ENCODE measurements at regions not wholly inside any gene's neighbourhood (a gene's known extent, or its start where the extent isn't known, plus 50 kb on each side); places are given as distances from the start of the nearest gene placed in this dataset.

DNA sequence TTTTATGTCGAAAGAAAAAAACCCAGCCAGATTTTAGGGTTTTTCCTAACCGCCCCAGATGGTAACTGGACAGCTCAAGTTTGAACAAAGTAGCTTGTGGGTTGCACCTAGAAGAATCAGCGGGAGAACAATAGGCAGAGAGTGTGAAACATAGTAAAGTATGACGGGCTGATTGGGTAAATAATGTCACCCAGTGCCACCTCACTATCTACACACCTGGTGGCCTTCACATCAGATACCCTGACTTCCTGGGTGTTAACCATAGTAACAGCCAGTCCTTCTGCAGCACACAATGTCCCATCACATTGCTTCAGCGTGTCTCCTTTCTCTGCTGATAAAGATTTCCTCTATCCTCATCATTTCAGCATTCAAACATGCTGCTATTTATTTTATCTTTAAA, 159.1 kb upstream of the HS3ST1 start:
- Histone ChIP-seq H3K27ac (ENCODE audit: insufficient read depth, low read length) (no peak overlapping the region), H2AFZ (replicated peaks; ENCODE audit: low read length, poor library complexity) (no peak overlapping the region), H4K91ac (ENCODE audit: insufficient read depth, low read depth, low read length) (no peak overlapping the region), H4K8ac (ENCODE audit: low read depth in 2 of 2, low read length in 2 of 2) (no peak overlapping the region), H3K36me3 (ENCODE audit: control insufficient read depth, insufficient read depth, low read length) (no peaks in the 10 kb centered on the region), H2BK120ac (ENCODE audit: low read depth, low read length) (no peak overlapping the region), H3K79me1 (ENCODE audit: low read depth in 1 of 2, low read length in 2 of 2) (no peaks in the 10 kb centered on the region), H3K9ac (ENCODE audit: low read depth, low read length) (no peak overlapping the region), H4K5ac (ENCODE audit: low read depth, low read length) (no peak overlapping the region), H3K9me3 (ENCODE audit: control insufficient read depth, insufficient read depth, low read length) (no peaks in the 10 kb centered on the region), H2AK9ac (replicated peaks; ENCODE audit: low read depth, low read length, poor library complexity) (no peak overlapping the region), H3K23ac (ENCODE audit: low read depth, low read length) (no peak overlapping the region), H3K27me3 (ENCODE audit: control insufficient read depth, insufficient read depth, low read length) (no peaks in the 10 kb centered on the region), H3K4me1 (ENCODE audit: control insufficient read depth, insufficient read depth, low read length) (peaks cover 3% of the 10 kb centered on the region), H2BK5ac (ENCODE audit: low read depth, low read length, poor library complexity, severe bottlenecking) (no peak overlapping the region), H2AK5ac (ENCODE audit: low read depth, low read length) (no peak overlapping the region), H4K20me1 (ENCODE audit: insufficient read depth, low read length) (no peaks in the 10 kb centered on the region), H3K56ac (ENCODE audit: extremely low read depth, insufficient read depth, low read length) (no peak overlapping the region), H3K14ac (replicated peaks; ENCODE audit: low read depth, low read length) (no peak overlapping the region), H3K4me2 (ENCODE audit: low read depth, low read length) (no peak overlapping the region), H2BK20ac (ENCODE audit: low read depth, low read length) (no peak overlapping the region), H3K4me3 (ENCODE audit: insufficient read depth, low read depth, low read length) (no peak overlapping the region), H3K9me1 (ENCODE audit: insufficient read depth, low read length) (no peaks in the 10 kb centered on the region), H3K18ac (ENCODE audit: low read depth, low read length) (0 out of 2 replicates have a peak overlapping the region, but pooled peaks have one; percentile 40), H2BK15ac (ENCODE audit: low read depth, low read length) (no peak overlapping the region), H3K4ac (ENCODE audit: low read depth, low read length) (no peak overlapping the region)
- CTCF ChIA-PET: interaction anchor here (1.3 kb wide), 1 partner anchor 78 kb away, joined by 3 read pairs; no protein-coding TSS in a partner anchor
- intact Hi-C loops (cut with micrococcal nuclease): no loop called here
- 86% methylated on average over 2 of the region's 5 CpGs; no CpG with 5 or more reads in 1 of the 2 experiments for WGBS, 2 experiments (ENCODE audit: extremely low coverage in 2 of 2, insufficient read length in 1 of 2)
- DNase-seq (no peak), ATAC-seq (ENCODE audit: low read depth) (no peak)
- POLR2A ChIA-PET (ENCODE audit: unreplicated experiment): no interaction called here
- in situ Hi-C loops (cut with MboI; ENCODE audit: low sequenced_read_pairs): no loop called here
- TF ChIP-seq BHLHE40 (IDR thresholded peaks at IDR 0.05; ENCODE audit: low read depth, low read length): no peak
- no peak for TF ChIP-seq RCOR1 (IDR thresholded peaks at IDR 0.05; ENCODE audit: insufficient replicate concordance, low read length)
- no peak for TF ChIP-seq FOS (IDR thresholded peaks at IDR 0.05; ENCODE audit: low read depth, low read length)
- no peak for TF ChIP-seq SMC3 (IDR thresholded peaks at IDR 0.05; ENCODE audit: low read depth, low read length)
- no peak for TF ChIP-seq RFX5 (IDR thresholded peaks at IDR 0.05; ENCODE audit: low read depth, low read length)
- no peak for TF ChIP-seq CHD1 (IDR thresholded peaks at IDR 0.05; ENCODE audit: low read depth, low read length)
- TF ChIP-seq MAFK (IDR thresholded peaks at IDR 0.05; ENCODE audit: low read depth, low read length): no peak
- no peak for TF ChIP-seq RAD21 (IDR thresholded peaks at IDR 0.05; ENCODE audit: low read length)
- no peak for TF ChIP-seq MAZ (IDR thresholded peaks at IDR 0.05; ENCODE audit: borderline replicate concordance, low read depth, low read length)
- TF ChIP-seq MXI1 (IDR thresholded peaks at IDR 0.05; ENCODE audit: borderline replicate concordance, low read depth, low read length): no peak
- TF ChIP-seq, protein P1, sequence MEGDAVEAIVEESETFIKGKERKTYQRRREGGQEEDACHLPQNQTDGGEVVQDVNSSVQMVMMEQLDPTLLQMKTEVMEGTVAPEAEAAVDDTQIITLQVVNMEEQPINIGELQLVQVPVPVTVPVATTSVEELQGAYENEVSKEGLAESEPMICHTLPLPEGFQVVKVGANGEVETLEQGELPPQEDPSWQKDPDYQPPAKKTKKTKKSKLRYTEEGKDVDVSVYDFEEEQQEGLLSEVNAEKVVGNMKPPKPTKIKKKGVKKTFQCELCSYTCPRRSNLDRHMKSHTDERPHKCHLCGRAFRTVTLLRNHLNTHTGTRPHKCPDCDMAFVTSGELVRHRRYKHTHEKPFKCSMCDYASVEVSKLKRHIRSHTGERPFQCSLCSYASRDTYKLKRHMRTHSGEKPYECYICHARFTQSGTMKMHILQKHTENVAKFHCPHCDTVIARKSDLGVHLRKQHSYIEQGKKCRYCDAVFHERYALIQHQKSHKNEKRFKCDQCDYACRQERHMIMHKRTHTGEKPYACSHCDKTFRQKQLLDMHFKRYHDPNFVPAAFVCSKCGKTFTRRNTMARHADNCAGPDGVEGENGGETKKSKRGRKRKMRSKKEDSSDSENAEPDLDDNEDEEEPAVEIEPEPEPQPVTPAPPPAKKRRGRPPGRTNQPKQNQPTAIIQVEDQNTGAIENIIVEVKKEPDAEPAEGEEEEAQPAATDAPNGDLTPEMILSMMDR (conservative IDR thresholded peaks at IDR 0.05; ENCODE audit: low read depth, low read length): no peak
- TF ChIP-seq POLR2A (IDR thresholded peaks at IDR 0.05; ENCODE audit: low read depth, low read length): no peak
- no TSS peak for BruUV-seq (replicated peaks)
- dilution Hi-C loops (cut with HindIII; ENCODE audit: low sequenced_read_pairs, unreplicated experiment): no loop called here
